ENCODE measurements at regions not wholly inside any gene's neighbourhood (a gene's known extent, or its start where the extent isn't known, plus 50 kb on each side); places are given as distances from the start of the nearest gene placed in this dataset.

DNA sequence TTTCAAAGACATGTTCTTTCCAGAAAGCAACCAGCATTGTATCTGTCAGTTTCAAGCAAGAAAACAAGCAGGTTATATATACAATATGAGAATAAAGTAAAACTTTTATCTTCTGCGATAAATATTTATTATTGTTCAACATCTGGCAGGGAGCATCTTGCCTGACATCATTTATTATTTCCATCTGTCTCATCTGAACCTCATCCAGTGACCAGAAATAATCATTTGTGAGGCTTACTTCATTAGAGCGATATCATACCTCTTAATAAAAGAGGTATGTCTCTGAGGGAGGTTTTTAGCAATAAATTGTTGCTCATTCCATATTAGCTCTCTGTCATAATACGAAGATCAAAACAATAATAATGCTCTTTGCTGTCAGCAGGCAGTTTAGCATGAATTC lies 226.1 kb downstream of the CDC14C start:
- TF ChIP-seq ZFX (IDR thresholded peaks at IDR 0.05) = no peak
- TF ChIP-seq, protein P1, sequence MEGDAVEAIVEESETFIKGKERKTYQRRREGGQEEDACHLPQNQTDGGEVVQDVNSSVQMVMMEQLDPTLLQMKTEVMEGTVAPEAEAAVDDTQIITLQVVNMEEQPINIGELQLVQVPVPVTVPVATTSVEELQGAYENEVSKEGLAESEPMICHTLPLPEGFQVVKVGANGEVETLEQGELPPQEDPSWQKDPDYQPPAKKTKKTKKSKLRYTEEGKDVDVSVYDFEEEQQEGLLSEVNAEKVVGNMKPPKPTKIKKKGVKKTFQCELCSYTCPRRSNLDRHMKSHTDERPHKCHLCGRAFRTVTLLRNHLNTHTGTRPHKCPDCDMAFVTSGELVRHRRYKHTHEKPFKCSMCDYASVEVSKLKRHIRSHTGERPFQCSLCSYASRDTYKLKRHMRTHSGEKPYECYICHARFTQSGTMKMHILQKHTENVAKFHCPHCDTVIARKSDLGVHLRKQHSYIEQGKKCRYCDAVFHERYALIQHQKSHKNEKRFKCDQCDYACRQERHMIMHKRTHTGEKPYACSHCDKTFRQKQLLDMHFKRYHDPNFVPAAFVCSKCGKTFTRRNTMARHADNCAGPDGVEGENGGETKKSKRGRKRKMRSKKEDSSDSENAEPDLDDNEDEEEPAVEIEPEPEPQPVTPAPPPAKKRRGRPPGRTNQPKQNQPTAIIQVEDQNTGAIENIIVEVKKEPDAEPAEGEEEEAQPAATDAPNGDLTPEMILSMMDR (conservative IDR thresholded peaks at IDR 0.05) = no peak
- H3K27ac ChIP-seq = no peak overlapping the region

DNA sequence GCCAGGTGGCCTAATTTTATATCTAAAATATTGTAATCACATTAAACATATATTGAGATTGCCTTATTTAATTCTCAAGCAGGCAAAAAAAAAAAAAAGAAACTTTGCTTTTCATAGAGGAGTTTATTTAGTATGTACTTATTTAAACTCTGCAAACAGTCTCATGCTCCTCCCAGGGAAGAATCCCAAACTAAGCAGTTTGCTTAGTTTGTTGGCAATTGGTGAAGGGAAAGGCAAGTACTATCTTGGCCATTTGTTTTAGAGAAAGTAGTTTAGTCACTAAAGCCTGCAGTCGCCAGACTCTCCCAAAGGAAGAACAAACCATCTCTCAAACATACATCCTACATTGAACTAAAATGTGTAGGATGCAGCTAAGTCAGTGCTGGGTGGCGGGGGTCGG lies 226.8 kb downstream of the CDC14C start:
- TF ChIP-seq, protein P1 (conservative IDR thresholded peaks at IDR 0.05) = no peak
- TF ChIP-seq ZFX (IDR thresholded peaks at IDR 0.05) = no peak
- H3K27ac ChIP-seq = no peak overlapping the region

DNA sequence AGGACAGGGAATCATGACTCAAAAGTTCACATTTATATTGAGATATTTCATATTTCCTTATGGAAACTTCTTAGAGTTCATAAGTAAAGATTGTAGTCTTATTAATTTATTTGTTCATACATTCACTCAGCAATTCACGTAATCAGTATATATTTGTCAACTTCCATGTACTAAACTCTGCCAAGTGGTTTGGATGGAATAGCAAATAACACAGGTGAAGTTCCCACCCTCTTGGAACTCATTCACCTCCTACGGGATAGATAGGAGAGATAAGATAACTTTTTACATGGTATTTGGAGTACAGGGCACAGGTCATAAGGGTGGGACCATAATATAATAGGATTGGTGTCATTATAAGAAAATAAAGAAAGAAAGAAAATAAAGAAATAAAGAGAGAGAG lies 234.0 kb downstream of the CDC14C start:
- H3K27ac ChIP-seq = peak overlapping the region; percentile 75; the same call in 1 of the 2 replicates
- no peak for TF ChIP-seq ZFX (IDR thresholded peaks at IDR 0.05)
- TF ChIP-seq, protein P1 (conservative IDR thresholded peaks at IDR 0.05) = no peak

DNA sequence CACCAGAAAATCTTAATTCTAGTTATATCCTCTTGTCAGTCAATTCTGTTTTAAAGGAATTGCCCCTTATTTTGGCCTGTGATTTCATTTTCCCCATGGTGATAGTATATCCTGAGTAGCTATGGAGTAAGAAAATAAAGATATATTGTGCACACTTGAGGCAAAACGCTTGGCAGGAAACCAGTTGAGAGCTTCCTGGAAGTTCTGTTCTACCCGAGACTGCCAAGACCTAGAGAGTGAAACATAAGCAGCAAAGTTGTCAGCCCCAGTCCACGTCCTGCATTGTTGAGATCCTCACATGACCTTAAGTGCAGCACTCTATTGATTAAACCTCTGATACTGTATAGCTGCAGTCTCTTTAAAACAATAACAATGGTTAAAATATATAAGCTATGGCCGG lies 235.2 kb downstream of the CDC14C start:
- H3K27ac ChIP-seq = peak overlapping the region; percentile 50

DNA sequence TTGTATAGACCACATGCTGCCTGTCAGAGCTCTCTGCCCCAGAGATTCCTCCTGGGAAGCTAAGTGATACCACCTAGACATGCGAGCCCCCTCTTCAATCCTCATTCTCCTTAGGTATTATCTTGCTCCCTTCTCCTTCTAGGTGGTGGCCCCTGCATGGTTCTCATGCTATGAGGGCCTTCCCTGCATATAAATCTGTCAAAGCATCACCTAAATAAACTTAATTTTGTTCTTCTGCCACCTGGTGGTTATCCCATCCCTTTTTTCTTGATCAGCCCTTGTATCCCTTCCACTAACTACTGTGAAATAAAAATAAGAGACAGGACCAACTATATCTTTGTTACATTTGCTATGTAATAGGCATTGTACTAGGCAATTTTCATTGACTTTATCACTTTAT lies 242.1 kb downstream of the CDC14C start:
- TF ChIP-seq ZFX (IDR thresholded peaks at IDR 0.05) = no peak
- TF ChIP-seq, protein P1 (conservative IDR thresholded peaks at IDR 0.05) = peak; percentile 48
- H3K27ac ChIP-seq = no peak overlapping the region

More for the DNA sequence above, 235.2 kb downstream of the CDC14C start:
- TF ChIP-seq, protein P1 (conservative IDR thresholded peaks at IDR 0.05) = no peak
- no peak for TF ChIP-seq ZFX (IDR thresholded peaks at IDR 0.05)

DNA sequence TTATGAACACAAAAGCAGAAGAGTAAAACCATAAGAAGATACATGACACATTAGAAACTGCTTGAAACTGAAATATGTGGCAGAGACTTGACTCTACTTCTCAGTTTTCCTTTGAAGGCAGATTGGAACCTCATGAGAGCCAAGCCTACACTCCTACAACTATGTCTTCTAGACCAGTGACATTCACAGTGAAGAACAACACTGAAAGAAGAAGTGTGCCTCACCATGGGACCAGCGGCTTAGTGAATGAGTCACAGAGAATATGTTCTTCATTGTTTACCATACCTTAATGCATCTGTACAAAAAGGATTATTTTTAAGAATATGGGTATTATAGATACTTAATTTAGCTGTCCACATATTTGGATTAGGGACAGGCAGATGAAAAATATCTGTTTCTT lies 248.3 kb downstream of the CDC14C start:
- TF ChIP-seq, protein P1 (conservative IDR thresholded peaks at IDR 0.05) = no peak
- no peak for TF ChIP-seq ZFX (IDR thresholded peaks at IDR 0.05)

DNA sequence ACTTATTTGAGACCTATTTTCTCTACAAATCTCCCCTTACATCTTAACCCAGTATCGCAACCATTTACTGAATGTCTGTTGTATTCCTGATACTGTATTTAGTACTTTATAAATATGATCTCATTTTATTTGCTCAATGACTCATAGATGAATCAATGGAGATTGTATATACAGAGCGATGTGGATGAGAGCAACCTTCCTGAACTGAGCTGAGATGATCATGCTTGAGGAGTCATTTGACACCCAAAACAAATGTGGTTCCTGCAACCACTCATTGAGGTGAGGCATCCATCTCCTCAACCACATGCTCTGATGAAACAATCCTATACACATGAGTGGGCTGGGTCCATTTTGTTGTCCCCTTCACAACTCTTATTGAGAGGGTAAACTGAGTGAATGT lies 250.0 kb downstream of the CDC14C start:
- no peak for TF ChIP-seq ZFX (IDR thresholded peaks at IDR 0.05)
- TF ChIP-seq, protein P1 (conservative IDR thresholded peaks at IDR 0.05) = no peak

More for the DNA sequence above, 248.3 kb downstream of the CDC14C start:
- H3K27ac ChIP-seq = no peak overlapping the region

More for the DNA sequence above, 250.0 kb downstream of the CDC14C start:
- H3K27ac ChIP-seq = no peak overlapping the region

Data from C4-2B (cell line).